Fibroblast of the aortic adventitia (primary cell): ENCODE measurements at regions not wholly inside any gene's neighbourhood (a gene's known extent, or its start where the extent isn't known, plus 50 kb on each side); places are given as distances from the start of the nearest gene placed in this dataset.

Source experiments
- DNase-seq: peaks from one replicate; pipeline ENCODE4 v3.0.0-alpha.2; 2010; ENCODE audit warnings: low read depth
- H3K4me3 ChIP-seq: 2 replicates; pipeline ENCODE4 v1.5.1; 2011; ENCODE audit warnings: low read depth, mild to moderate bottlenecking, control low read depth, low read length, moderate library complexity
- TF ChIP-seq, protein P1 (sequence below): IDR thresholded peaks from 2 replicates; pipeline ENCODE4 v1.5.1; 2011; ENCODE audit warnings: mild to moderate bottlenecking, low read length, control low read depth, inconsistent platforms; ENCODE audit not compliant: insufficient read depth

DNA sequence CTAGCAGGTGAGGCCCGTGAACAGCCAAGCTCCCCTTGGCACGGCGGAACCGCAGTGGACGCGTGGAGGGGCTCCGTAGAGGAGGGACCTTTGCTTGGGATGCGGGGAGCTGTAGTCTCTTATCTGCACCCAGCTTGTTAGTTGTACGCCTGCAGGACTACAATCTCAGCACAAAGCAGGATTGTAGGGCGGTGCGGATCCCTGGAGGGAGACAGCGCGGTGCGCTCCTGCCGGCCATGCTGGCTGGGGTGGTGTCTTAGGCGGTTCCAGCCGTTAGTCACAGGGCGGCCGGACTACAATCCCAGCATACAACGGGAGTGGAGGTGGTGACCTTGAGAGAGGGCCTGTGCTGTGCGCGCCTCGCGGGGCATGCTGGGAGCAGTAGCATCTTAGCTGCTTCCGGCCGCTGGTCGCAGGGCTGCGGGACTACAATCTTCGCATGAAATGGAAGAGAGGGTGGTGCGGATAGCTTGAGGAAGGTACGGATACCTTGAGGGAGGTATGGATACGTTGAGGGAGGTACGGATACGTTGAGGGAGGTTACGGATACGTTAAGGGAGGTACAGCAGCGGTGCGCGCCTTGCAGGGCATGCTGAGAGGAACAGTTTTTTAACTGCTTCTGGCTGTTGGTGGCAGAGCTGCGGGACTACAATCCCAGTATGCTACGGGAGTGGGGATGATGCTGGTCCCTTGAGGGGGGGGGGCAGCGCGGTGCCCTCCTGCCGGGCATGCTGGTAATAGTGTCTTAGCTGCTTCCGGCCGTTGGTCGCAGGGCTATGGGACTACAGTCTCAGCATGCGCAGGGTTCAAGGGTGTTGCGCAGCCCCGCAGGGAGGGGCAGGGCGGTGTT is 1419.1 kb downstream of the UQCRFS1 start:
- H3K4me3 ChIP-seq: peak overlapping the region; percentile 99
- TF ChIP-seq, protein P1, sequence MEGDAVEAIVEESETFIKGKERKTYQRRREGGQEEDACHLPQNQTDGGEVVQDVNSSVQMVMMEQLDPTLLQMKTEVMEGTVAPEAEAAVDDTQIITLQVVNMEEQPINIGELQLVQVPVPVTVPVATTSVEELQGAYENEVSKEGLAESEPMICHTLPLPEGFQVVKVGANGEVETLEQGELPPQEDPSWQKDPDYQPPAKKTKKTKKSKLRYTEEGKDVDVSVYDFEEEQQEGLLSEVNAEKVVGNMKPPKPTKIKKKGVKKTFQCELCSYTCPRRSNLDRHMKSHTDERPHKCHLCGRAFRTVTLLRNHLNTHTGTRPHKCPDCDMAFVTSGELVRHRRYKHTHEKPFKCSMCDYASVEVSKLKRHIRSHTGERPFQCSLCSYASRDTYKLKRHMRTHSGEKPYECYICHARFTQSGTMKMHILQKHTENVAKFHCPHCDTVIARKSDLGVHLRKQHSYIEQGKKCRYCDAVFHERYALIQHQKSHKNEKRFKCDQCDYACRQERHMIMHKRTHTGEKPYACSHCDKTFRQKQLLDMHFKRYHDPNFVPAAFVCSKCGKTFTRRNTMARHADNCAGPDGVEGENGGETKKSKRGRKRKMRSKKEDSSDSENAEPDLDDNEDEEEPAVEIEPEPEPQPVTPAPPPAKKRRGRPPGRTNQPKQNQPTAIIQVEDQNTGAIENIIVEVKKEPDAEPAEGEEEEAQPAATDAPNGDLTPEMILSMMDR: no peak
- peak; percentile 90 for DNase-seq

DNA sequence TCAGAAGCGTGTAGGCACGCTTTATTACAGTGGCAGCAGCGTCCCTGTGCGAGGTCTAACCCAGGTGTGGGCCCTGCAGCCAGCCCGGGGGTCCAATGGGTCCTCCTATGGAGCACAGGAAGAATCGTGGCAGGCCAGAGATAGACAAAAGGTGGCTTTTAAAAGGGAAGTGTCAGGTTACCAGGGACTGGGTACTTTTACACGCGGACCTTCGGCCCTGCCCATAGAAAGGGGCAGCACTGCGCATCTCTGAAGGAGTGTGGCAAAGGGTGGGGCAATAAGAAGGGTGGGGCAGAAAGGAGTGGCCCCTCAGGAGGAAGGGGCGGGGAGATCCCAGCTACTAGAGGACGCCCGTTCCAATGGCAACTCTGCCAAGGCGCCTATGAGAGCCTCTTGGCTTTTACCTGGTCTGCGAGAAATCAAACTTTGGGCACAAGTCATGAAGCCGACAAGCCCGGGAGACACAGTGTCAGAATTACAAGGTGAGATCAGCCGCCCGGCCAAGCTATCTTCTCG is 1419.8 kb downstream of the UQCRFS1 start:
- DNase-seq: peak; percentile 58
- H3K4me3 ChIP-seq: peak overlapping the region; percentile 99
- TF ChIP-seq, protein P1: no peak

DNA sequence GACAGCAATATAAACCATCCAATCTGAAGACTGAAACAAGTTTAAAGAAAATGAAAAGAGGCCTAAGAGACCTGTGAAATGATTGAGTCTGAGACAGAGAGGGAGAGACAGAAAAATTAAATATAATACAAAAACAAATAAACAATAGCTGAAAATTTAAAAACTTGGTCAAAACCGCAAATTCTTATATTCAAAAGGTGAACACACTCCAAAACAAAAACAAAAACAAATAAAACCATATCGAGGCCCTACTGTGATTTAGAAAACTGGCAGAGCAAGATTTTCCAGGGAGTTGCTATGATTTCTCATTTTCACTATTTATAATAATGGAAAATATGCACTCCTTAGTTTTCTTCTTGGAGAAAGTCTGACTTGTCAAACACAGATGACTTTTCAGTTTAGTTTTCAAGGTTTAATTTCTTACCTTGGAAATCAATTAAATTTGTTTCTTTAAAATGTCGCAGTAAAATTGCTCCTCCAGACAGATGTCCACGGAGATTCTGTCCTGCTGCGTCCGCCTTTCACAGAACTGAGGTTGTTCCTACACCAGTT is 1420.3 kb downstream of the UQCRFS1 start:
- peak; percentile 2 for DNase-seq
- H3K4me3 ChIP-seq: peak overlapping the region; percentile 99
- TF ChIP-seq, protein P1: no peak

DNA sequence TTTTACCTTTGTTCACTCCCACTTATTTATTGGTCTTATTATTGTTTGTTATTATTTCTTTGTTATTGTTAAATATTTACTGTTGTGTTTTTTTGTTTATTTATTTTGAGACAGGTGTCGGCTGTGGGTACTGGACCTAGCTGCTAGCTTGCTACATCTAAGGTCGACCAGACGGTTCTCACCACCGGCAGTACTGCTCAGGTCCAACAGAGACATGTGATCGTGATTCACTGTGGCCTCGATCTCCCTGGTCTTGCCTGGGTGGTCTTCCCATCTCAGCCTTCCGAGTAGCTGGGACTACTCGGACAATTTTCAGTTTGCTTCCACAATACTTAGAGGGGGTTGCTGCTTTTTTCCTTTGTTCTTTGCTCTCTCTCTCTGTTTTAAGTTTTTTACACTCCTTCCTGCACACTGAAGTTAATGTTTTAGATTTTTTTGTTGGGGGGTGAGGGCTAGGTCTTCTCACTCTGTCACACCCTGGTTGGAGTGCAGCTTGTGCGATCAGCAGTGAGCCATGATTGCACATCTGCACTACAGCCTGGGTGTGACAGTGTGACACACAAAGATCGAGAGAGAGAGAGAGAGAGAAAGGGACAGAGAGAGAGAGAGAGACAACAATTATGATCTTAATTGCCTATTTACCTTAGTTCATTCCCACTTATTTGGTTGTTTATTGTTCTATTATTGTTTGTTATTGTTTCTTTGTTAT is 1432.4 kb downstream of the UQCRFS1 start:
- TF ChIP-seq, protein P1: no peak
- H3K4me3 ChIP-seq: no peak overlapping the region
- no peak for DNase-seq

DNA sequence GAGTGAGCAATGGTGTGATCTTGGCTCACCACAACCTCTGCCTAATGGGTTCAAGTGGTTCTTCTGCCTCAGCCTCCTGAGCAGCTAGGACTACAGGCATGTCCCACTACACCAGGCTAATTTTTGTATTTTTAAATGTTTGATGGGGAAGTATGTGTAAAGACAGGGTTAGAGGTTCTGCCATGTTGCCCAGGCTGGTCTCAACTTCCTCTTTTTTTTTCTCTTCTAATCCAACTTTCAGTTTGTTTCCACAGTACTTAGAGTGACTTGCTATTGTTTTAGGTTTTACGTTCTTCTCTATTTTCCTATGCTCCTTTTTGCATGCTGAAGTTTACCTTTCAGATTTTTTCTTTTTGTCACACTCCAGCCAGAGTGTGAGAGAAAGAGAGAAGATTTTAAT is 1433.0 kb downstream of the UQCRFS1 start:
- H3K4me3 ChIP-seq: no peak overlapping the region
- TF ChIP-seq, protein P1: no peak
- DNase-seq: no peak

DNA sequence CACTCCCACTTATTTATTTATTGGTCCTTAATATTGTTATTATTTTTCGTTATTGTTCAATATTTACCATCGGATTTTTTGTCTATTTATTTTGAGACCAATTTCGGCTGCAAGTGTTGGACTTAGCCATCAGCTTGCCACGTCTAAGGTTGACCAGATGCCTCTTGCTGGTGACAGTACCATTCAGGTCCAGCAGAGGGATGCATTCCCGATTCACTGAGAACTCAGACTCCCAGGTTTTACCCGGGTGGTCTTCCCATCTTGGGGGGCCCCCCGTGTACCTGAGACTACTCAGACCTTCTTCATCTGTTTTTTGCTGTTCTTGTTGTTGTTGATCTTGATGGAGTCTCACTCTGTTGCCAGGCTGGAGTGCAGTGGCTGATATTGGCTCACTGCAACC is 1435.2 kb downstream of the UQCRFS1 start:
- TF ChIP-seq, protein P1: peak; percentile 35
- DNase-seq: no peak
- no peak overlapping the region for H3K4me3 ChIP-seq
